HG03565 (cell line): ENCODE measurements at regions not wholly inside any gene's neighbourhood (a gene's known extent, or its start where the extent isn't known, plus 50 kb on each side); places are given as distances from the start of the nearest gene placed in this dataset.
"Not testable (repeated sequence)": the region's sequence is repeated elsewhere in the genome, so short reads cannot be mapped to it uniquely, and the experiment has no call there.

Experiments
- ATAC-seq: cut with Tn5 transposase; IDR thresholded peaks from one replicate; pipeline ENCODE4 v1.9.1; 2021; ENCODE audit warnings: mild to moderate bottlenecking, moderate library complexity; ENCODE audit not compliant: unreplicated experiment

DNA sequence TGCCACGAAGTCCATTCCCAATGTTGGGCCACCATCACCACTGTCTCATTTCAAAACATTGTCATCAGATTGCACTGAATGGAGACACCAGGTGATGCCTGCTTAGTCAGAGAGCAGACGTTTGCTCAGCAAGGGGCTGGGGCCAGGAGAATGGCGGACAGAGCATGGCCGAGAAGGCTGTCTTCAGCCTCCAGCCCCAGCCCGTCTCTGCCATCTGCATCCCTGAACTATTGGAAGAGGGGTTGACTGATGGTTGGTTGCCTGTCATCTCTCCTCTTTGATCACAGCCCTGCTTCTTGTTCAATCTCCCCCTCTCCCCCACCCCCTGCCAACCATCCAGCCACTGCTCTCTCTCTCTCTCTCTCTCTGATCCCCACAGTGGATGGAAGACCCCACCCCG, 140.9 kb downstream of the SHOX start:
- ATAC-seq, result no peak

GRCh38 chrX:769796-770195, 139.2 kb downstream of the SHOX start:
- no peak for ATAC-seq

DNA sequence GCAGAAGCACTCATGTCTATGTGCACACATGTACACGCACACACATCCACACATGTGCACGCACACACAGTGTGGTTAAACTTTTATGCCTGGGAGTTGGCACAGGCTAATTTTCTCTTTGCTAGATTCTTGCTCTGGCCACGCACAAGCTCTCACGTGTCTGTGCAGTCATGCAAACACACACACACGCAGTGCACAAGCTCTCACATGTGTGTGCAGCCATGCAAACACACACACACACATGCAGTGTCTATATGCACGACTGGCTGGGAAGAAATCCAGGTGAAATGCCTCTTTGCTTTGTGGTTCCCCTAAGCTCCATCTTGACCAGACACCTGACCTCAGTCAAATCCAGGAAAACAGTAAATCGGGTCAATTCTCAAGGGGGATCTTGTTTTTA, 138.0 kb downstream of the SHOX start:
- ATAC-seq, result no peak

DNA sequence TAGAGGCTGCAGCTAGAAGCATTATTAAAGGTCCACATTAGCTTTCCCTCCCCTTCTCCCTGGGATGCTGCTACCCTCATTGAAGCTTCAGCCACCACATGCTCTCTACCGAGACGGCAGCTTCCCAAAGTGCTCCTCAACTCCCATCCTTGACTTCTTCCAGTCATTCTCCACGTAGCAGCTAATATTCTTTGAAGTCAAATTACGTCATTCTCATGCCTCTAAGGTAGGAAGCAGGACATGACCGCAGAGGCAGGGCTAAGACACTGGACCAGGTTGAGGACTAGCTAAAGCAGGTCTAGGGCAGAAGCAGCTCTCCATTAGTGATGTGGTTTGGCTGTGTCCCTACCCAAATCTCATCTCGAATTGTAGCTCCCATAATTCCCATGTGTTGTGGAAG, 128.3 kb downstream of the SHOX start:
- no peak for ATAC-seq

DNA sequence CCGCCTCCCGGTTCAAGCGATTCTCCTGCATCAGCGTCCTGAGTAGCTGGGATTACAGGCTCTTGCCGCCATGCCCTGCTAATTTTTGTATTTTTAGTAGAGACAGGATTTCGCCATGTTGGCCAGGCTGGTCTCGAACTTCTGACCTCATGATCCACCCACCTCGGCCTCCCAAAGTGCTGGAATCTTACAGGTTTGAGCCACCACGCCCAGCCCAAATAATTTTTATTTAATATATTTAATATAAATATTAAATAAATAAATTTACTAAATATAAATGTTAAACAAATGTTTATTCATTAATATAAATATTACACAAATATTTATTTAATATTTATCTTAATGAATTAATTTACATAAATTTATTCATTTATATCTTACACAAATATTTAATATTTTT, 120.2 kb downstream of the SHOX start:
- no peak for ATAC-seq

GRCh38 chrX:750263-750662, 119.7 kb downstream of the SHOX start:
- ATAC-seq, result no peak

DNA sequence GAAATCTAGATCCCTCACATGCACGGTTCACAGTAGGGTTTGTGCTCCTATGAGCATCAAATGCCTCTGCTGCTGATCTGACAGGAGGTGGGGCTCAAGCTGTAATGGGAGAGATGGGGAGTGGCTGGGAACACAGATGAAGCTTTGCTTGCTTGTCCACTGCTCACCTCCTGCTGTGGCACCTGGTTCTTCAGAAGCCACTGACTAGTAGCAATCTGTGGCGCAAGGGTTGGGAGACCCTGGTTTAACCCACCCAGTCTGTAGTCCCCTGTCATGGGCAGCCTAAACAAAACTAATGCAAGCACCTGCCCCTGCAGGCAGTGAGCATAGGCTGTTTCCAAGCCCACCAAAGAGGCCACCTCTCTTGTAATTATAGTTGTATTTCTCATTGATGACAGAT, 116.6 kb downstream of the SHOX start:
- no peak for ATAC-seq

DNA sequence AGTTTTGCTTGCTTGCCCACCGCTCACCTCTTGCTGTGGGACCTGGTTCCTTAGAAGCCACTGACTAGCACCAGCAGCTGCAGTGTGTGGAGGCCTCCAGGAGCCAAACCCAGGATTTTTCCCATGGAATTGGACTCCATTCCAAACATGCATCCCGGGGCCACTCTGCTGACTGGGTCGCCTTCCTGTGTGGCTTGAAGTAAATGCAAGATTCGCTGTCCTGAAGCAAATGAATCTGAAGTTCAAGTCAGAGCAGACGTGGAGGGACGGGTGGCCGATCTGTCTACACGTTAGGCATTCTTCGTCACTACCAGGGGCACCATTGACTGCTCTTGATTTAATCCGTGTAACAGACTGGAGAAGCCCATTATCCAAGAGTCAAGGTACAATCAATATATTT, 109.0 kb downstream of the SHOX start:
- ATAC-seq, result no peak

GRCh38 chrX:737021-737420, 106.4 kb downstream of the SHOX start:
- ATAC-seq, result not testable (repeated sequence)

DNA sequence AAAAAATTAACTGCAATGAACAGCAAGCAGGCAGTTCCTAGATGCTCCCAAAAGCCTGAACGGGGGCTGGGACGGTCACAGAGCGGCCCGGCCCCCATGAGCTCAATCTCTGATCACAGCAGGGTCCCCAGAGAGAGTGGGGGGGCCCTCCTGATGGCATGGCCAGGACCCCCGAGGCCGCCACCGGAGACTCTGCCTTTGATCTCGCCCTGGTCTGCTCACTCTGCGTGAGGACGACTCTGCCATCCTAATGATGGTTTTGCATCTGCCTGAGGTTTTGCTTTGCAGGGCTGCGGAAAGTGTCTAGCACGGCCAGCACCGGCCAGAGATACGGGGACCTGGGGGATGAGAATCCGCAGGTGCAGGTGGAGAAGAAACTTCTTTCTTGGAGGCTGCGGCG, 103.8 kb downstream of the SHOX start:
- no peak for ATAC-seq

- ATAC-seq, result no peak
Observed at GRCh38 chrX:733961-734360, 103.4 kb downstream of the SHOX start.

DNA sequence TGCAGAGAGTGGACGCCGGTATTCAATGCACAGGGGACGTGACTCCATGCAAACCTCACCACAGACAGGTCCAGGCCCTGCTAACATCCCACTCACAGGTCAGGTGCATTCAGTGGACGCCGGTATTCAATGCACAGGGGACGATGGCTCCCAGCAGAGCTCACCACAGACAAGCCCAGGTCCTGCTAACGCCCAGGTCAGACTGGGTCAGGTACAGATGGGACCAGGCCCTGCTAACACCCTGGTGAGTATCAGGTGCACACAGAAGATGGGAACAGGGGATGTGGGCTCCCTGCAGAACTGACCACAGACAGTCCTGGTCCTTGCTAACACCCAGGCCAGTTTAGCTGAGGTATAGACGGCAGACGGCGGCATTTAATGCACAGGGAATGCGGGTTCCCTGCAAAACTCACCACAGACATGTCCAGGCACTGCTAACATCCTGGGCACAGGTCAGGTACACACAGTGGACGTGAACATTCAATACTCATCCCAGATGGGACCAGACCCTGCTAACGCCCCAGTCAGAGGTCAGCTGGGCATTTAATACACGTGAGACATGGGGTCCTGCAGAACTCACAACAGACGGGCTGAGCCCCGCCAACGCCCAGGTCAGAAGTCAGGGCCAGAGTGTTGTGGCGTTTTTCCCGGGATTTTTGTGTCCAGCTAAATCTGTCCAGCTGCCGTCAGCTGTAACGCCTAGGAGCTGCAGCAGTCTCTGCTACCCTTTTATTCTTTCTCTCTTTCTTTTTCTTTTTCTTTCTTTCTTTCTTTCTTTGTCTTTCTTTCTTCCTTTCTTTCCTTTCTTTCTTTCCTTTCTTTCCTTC, 99.2 kb downstream of the SHOX start:
- ATAC-seq, result no peak

- ATAC-seq, result not testable (repeated sequence)
Observed at GRCh38 chrX:729101-729500, 98.5 kb downstream of the SHOX start.

- ATAC-seq, result not testable (repeated sequence)
Observed at GRCh38 chrX:728639-729038, 98.0 kb downstream of the SHOX start.

GRCh38 chrX:727738-728621, 97.4 kb downstream of the SHOX start:
- no peak for ATAC-seq

- no peak for ATAC-seq
Observed at GRCh38 chrX:725971-726370, 95.4 kb downstream of the SHOX start.

DNA sequence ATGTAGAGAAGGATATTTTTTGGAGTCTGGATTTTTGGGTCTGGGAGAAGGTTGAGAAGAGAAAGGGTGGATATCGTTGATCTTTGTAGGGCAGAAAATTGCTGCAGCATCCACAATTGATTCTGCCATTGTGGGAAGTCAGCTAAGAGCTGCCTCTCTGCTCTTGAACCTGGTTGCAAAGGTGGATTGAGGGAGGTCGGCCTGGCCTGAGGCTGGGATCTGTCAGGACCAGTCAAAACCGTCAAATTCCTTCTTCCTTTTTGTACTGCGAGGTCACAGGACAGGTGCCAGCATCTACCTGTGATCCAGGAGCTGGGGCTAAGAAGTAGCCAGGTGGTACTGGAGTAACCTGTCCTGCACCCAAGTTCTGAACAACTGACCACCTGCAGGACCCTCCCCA, 93.7 kb downstream of the SHOX start:
- no peak for ATAC-seq

DNA sequence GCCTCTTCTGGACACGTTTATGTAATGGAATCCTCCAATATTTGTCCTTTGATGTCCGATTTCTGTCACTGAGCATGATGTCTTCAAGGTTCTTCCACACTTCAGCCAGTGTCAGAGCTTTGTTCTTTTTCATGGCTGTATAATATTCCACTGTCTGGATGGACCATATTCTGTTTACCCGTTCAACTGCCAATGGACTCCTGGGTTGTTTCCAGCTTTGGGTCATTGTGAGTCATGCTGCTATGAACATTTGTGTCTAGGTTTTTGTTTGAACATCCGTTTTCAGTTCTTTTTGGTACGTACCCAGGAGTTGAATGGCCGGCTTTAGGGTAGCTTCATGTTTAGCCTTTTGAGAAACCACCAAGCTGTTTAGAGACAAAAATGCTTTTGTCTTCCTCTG, 93.2 kb downstream of the SHOX start:
- no peak for ATAC-seq

DNA sequence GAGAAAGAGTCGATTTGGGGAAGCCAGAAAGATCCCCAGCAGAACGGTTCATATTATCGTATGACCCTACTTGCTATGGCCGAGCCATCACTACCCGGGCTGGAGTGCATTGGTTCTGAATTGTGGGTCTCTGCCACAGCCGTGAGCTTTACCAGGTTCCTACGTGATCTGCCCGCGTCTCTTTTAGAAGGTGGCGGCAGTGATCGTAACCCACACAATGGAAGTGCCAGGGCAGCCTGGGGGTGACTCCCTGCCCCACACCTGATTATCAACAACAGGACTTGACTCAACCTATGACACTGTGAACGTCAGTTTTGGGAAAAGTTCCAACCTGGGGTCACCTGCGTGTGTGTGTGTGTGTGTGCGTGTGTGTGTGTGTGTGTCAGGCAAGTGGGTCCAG, 90.8 kb downstream of the SHOX start:
- ATAC-seq, result no peak

DNA sequence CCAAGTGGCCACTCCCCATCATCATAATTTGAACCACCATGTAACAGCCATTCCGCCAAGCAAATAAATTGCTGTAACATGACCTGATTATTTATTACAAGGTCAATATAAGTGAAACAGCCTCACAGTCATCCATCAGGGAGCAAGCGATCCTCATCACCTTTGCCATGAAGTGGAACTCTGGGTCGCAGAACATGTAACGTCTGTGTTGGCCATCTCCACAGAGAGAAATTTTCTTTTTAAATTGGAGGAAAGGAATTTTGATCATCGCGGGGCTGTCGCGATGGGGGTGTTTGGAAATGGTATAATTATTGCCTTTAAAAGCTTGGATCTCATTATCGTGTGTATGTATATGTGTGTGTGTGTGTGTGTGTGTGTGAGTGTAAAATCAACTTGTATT, 90.2 kb downstream of the SHOX start:
- no peak for ATAC-seq

GRCh38 chrX:720250-720649, 89.7 kb downstream of the SHOX start:
- ATAC-seq, result no peak

GRCh38 chrX:716136-716535, 85.5 kb downstream of the SHOX start:
- ATAC-seq, result no peak
